Osteocyte (in vitro differentiated cells): ENCODE measurements at regions not wholly inside any gene's neighbourhood (a gene's known extent, or its start where the extent isn't known, plus 50 kb on each side); places are given as distances from the start of the nearest gene placed in this dataset.

ENCODE experiments used
- DNase-seq: peaks from one replicate; pipeline ENCODE4 v3.0.0; 2021; ENCODE audit warnings: mixed read lengths; ENCODE audit not compliant: unreplicated experiment; ENCODE audit errors: extremely low spot score
- H3K27ac Mint-ChIP-seq: one replicate; pipeline ENCODE4 v1.8.0; 2021; ENCODE audit warnings: mild to moderate bottlenecking, mixed read lengths; ENCODE audit not compliant: unreplicated experiment
- H3K27me3 Mint-ChIP-seq: one replicate; pipeline ENCODE4 v1.8.0; 2021; ENCODE audit warnings: mixed read lengths; ENCODE audit not compliant: unreplicated experiment
- H3K36me3 Mint-ChIP-seq: one replicate; pipeline ENCODE4 v1.8.0; 2021; ENCODE audit warnings: mixed read lengths; ENCODE audit not compliant: unreplicated experiment
- H3K4me1 Mint-ChIP-seq: one replicate; pipeline ENCODE4 v1.8.0; 2021; ENCODE audit warnings: mixed read lengths; ENCODE audit not compliant: unreplicated experiment
- H3K4me3 Mint-ChIP-seq: one replicate; pipeline ENCODE4 v1.8.0; 2021; ENCODE audit warnings: mild to moderate bottlenecking, moderate library complexity, mixed read lengths; ENCODE audit not compliant: unreplicated experiment
- H3K9me3 Mint-ChIP-seq: one replicate; pipeline ENCODE4 v1.8.0; 2021; ENCODE audit warnings: mixed read lengths; ENCODE audit not compliant: unreplicated experiment
- TF ChIP-seq, protein P1 (sequence below): fragments of 200-600 bp; sonication (generic); IDR thresholded peaks from 2 replicates; pipeline ENCODE4 v1.5.0; 2021; ENCODE audit warnings: antibody characterized with exemption, mild to moderate bottlenecking, moderate library complexity

- Mint-ChIP-seq H3K27me3 (peaks cover 4% of the 10 kb centered on the region), H3K36me3 (peaks cover 1% of the 10 kb centered on the region), H3K9me3 (peaks cover 9% of the 10 kb centered on the region), H3K27ac (no peak overlapping the region), H3K4me3 (no peak overlapping the region), H3K4me1 (peaks cover 34% of the 10 kb centered on the region)
- DNase-seq: no peak
- TF ChIP-seq, protein P1, sequence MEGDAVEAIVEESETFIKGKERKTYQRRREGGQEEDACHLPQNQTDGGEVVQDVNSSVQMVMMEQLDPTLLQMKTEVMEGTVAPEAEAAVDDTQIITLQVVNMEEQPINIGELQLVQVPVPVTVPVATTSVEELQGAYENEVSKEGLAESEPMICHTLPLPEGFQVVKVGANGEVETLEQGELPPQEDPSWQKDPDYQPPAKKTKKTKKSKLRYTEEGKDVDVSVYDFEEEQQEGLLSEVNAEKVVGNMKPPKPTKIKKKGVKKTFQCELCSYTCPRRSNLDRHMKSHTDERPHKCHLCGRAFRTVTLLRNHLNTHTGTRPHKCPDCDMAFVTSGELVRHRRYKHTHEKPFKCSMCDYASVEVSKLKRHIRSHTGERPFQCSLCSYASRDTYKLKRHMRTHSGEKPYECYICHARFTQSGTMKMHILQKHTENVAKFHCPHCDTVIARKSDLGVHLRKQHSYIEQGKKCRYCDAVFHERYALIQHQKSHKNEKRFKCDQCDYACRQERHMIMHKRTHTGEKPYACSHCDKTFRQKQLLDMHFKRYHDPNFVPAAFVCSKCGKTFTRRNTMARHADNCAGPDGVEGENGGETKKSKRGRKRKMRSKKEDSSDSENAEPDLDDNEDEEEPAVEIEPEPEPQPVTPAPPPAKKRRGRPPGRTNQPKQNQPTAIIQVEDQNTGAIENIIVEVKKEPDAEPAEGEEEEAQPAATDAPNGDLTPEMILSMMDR: no peak
Measured at GRCh38 chr4:123577225-123577906, 180.8 kb downstream of the SPRY1 start.

GRCh38 chr4:123578276-123579029 is 181.9 kb downstream of the SPRY1 start:
- H3K9me3 Mint-ChIP-seq: peaks cover 9% of the 10 kb centered on the region
- no peak overlapping the region for H3K4me3 Mint-ChIP-seq
- TF ChIP-seq, protein P1: no peak
- peaks cover 34% of the 10 kb centered on the region for H3K4me1 Mint-ChIP-seq
- H3K36me3 Mint-ChIP-seq: peaks cover 1% of the 10 kb centered on the region
- H3K27me3 Mint-ChIP-seq: peaks cover 4% of the 10 kb centered on the region
- H3K27ac Mint-ChIP-seq: no peak overlapping the region
- no peak for DNase-seq

- Mint-ChIP-seq H3K27ac (peak overlapping the region; percentile 36), H3K36me3 (peaks cover 1% of the 10 kb centered on the region), H3K4me3 (no peak overlapping the region), H3K27me3 (peaks cover 4% of the 10 kb centered on the region), H3K4me1 (peaks cover 34% of the 10 kb centered on the region), H3K9me3 (peaks cover 9% of the 10 kb centered on the region)
- DNase-seq: no peak
- TF ChIP-seq, protein P1: no peak
Measured at GRCh38 chr4:123579961-123580360, 183.4 kb downstream of the SPRY1 start.

- Mint-ChIP-seq H3K9me3 (peaks cover 9% of the 10 kb centered on the region), H3K27ac (no peak overlapping the region), H3K36me3 (peaks cover 1% of the 10 kb centered on the region), H3K4me3 (no peak overlapping the region), H3K4me1 (peaks cover 34% of the 10 kb centered on the region), H3K27me3 (peaks cover 4% of the 10 kb centered on the region)
- TF ChIP-seq, protein P1: no peak
- DNase-seq: no peak
Measured at GRCh38 chr4:123580981-123581664, 184.5 kb downstream of the SPRY1 start.

DNA sequence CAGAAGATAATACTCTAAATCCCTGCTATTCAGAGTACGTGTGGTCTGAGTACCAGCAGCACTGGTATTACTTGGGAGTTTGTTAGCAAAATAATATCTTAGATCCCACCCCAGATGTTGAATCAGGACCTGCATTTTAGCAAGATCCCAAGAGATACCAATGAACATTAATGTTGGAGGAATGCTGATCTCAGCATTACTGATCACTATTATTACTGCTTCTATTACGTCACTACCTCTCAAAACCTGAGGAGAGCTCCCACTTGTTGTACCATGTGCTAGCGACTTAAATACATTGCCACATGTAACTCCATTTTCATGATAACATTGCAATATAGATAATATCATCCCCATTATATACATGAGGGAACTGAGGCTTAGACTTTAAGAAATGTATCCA is 185.2 kb downstream of the SPRY1 start:
- Mint-ChIP-seq H3K4me1 (peaks cover 33% of the 10 kb centered on the region), H3K4me3 (no peak overlapping the region), H3K27ac (no peak overlapping the region), H3K9me3 (peaks cover 9% of the 10 kb centered on the region), H3K36me3 (peaks cover 1% of the 10 kb centered on the region), H3K27me3 (peaks cover 4% of the 10 kb centered on the region)
- no peak for DNase-seq
- TF ChIP-seq, protein P1: no peak
